HepG2 (cell line): ENCODE measurements at regions not wholly inside any gene's neighbourhood (a gene's known extent, or its start where the extent isn't known, plus 50 kb on each side); places are given as distances from the start of the nearest gene placed in this dataset.
A peak's percentile ranks its signal among the peaks of the same experiment; 100 is the strongest.

Source experiments
- EHMT2 ChIP-seq: fragments of 200-600 bp; sonication (generic); IDR thresholded peaks from 2 replicates; pipeline ENCODE4 v1.7.0; 2017; ENCODE audit warnings: antibody characterized with exemption, low read depth, low read length, borderline replicate concordance
- ERF ChIP-seq: IDR thresholded peaks from 2 replicates; pipeline ENCODE4 v1.6.1; 2018; ENCODE audit warnings: missing biosample characterization, missing genetic modification reagents
- KLF11 ChIP-seq: IDR thresholded peaks from 2 replicates; pipeline ENCODE4 v1.6.1; 2016; ENCODE audit warnings: missing compliant biosample characterization
- KLF6 ChIP-seq: IDR thresholded peaks from 2 replicates; pipeline ENCODE4 v1.8.0; 2016; ENCODE audit warnings: missing biosample characterization, missing genetic modification reagents
- KMT2B ChIP-seq: IDR thresholded peaks from 2 replicates; pipeline ENCODE4 v1.6.1; 2016; ENCODE audit warnings: missing genetic modification reagents, missing compliant biosample characterization
- MIER2 ChIP-seq: IDR thresholded peaks from 2 replicates; pipeline ENCODE4 v1.6.1; 2016; ENCODE audit warnings: missing biosample characterization, missing genetic modification reagents
- NAIF1 ChIP-seq: sonication (generic); formaldehyde crosslinking; IDR thresholded peaks from 2 replicates; pipeline ENCODE4 v1.5.0; 2020; ENCODE audit warnings: mild to moderate bottlenecking, missing genetic modification reagents, borderline replicate concordance
- NFIB ChIP-seq: sonication (generic); formaldehyde crosslinking; IDR thresholded peaks from 2 replicates; pipeline ENCODE4 v1.9.0; 2021; ENCODE audit warnings: missing genetic modification reagents, mild to moderate bottlenecking, borderline replicate concordance
- NKX3-1 ChIP-seq: sonication (generic); formaldehyde crosslinking; IDR thresholded peaks from 2 replicates; pipeline ENCODE4 v1.5.0; 2020; ENCODE audit warnings: missing genetic modification reagents
- RARA ChIP-seq: IDR thresholded peaks from 2 replicates; pipeline ENCODE4 v1.6.1; 2016; ENCODE audit warnings: missing genetic modification reagents, missing compliant biosample characterization
- REL ChIP-seq: sonication (generic); formaldehyde crosslinking; conservative IDR thresholded peaks from 2 replicates; pipeline ENCODE4 v1.8.0; 2022; ENCODE audit warnings: mild to moderate bottlenecking, missing genetic modification reagents, moderate library complexity
- REXO4 ChIP-seq: sonication (generic); formaldehyde crosslinking; IDR thresholded peaks from 2 replicates; pipeline ENCODE4 v1.8.0; 2022; ENCODE audit warnings: missing genetic modification reagents, mild to moderate bottlenecking, borderline replicate concordance
- TSC22D2 ChIP-seq: sonication (generic); formaldehyde crosslinking; IDR thresholded peaks from 2 replicates; pipeline ENCODE4 v1.5.1; 2020; ENCODE audit warnings: missing genetic modification reagents, mild to moderate bottlenecking, borderline replicate concordance
- WIZ ChIP-seq: sonication (generic); formaldehyde crosslinking; IDR thresholded peaks from 2 replicates; pipeline ENCODE4 v1.5.1; 2020; ENCODE audit warnings: mild to moderate bottlenecking, missing genetic modification reagents
- YEATS2 ChIP-seq: sonication (generic); formaldehyde crosslinking; IDR thresholded peaks from 2 replicates; pipeline ENCODE4 v1.4.0; 2020; ENCODE audit warnings: missing genetic modification reagents, borderline replicate concordance
- ZNF383 ChIP-seq: sonication (generic); formaldehyde crosslinking; IDR thresholded peaks from 2 replicates; pipeline ENCODE4 v1.4.0; 2020; ENCODE audit warnings: missing genetic modification reagents, mild to moderate bottlenecking, borderline replicate concordance
- ZNF441 ChIP-seq: sonication (generic); formaldehyde crosslinking; IDR thresholded peaks from 2 replicates; pipeline ENCODE4 v1.7.0; 2021; ENCODE audit warnings: missing genetic modification reagents, borderline replicate concordance
- ZSCAN12 ChIP-seq: sonication (generic); formaldehyde crosslinking; IDR thresholded peaks from 2 replicates; pipeline ENCODE4 v1.9.0; 2021; ENCODE audit warnings: mild to moderate bottlenecking, missing genetic modification reagents
- TF ChIP-seq, protein P1 (sequence below), 2 experiments: IDR thresholded peaks; 2 replicates each; pipeline ENCODE4 v1.6.1; 2011 to 2012; ENCODE audit warnings: low read length in 2 of 2, borderline replicate concordance in 1 of 2, low read depth in 1 of 2, mild to moderate bottlenecking in 1 of 2, moderate library complexity in 1 of 2
- TF ChIP-seq, protein P2 (sequence below): IDR thresholded peaks from 2 replicates; pipeline ENCODE4 v1.6.1; 2018; ENCODE audit warnings: missing genetic modification reagents
- TF ChIP-seq, protein P3 (sequence below): IDR thresholded peaks from 2 replicates; pipeline ENCODE4 v1.6.1; 2016
- TF ChIP-seq, protein P4 (sequence below): sonication (generic); formaldehyde crosslinking; IDR thresholded peaks from 2 replicates; pipeline ENCODE4 v1.4.0; 2020; ENCODE audit warnings: missing genetic modification reagents, borderline replicate concordance

DNA sequence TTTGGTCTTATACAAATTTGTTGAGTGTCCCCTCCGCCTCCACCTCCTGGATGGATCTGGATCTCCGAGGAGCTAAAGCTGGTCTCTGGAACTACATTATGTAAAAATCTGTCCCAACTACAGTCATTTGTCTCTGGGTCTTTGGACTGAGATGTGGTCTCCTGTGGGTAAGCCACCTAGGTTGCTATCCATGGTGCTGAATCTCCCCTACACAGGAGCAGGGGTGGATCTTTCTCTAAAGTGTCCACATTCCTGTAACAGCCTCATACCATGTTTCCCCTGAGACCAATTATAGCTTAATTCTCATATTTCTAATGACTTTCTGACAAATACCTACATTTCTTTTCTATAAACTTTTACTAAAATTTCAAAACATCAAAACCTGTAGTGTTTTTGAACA, 625.8 kb downstream of the TAFA4 start (continued):
- TF ChIP-seq ZSCAN12, result peak; percentile 69; the same call in 1 of the 2 replicates
- TF ChIP-seq, protein P1, sequence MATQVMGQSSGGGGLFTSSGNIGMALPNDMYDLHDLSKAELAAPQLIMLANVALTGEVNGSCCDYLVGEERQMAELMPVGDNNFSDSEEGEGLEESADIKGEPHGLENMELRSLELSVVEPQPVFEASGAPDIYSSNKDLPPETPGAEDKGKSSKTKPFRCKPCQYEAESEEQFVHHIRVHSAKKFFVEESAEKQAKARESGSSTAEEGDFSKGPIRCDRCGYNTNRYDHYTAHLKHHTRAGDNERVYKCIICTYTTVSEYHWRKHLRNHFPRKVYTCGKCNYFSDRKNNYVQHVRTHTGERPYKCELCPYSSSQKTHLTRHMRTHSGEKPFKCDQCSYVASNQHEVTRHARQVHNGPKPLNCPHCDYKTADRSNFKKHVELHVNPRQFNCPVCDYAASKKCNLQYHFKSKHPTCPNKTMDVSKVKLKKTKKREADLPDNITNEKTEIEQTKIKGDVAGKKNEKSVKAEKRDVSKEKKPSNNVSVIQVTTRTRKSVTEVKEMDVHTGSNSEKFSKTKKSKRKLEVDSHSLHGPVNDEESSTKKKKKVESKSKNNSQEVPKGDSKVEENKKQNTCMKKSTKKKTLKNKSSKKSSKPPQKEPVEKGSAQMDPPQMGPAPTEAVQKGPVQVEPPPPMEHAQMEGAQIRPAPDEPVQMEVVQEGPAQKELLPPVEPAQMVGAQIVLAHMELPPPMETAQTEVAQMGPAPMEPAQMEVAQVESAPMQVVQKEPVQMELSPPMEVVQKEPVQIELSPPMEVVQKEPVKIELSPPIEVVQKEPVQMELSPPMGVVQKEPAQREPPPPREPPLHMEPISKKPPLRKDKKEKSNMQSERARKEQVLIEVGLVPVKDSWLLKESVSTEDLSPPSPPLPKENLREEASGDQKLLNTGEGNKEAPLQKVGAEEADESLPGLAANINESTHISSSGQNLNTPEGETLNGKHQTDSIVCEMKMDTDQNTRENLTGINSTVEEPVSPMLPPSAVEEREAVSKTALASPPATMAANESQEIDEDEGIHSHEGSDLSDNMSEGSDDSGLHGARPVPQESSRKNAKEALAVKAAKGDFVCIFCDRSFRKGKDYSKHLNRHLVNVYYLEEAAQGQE (IDR thresholded peaks at IDR 0.05; ENCODE audit: borderline replicate concordance in 1 of 2, low read depth in 1 of 2, low read length in 2 of 2), result peak; percentile 77 to 99
- TF ChIP-seq WIZ (CRISPR knock-in tag), result peak; percentile 84; the same call in 1 of the 2 replicates
- peak; percentile 93 for TF ChIP-seq EHMT2
- TF ChIP-seq NAIF1 (CRISPR knock-in tag), result no peak
- TF ChIP-seq KMT2B (CRISPR knock-in tag), result 0 out of 2 replicates have a peak, but pooled peaks have one; percentile 35
- 0 out of 2 replicates have a peak, but pooled peaks have one; percentile 35 for TF ChIP-seq KLF6
- peak; percentile 83; the same call in 1 of the 2 replicates for TF ChIP-seq ZNF441 (CRISPR knock-in tag)
- no peak for TF ChIP-seq REL (CRISPR knock-in tag)
- TF ChIP-seq, protein P2, sequence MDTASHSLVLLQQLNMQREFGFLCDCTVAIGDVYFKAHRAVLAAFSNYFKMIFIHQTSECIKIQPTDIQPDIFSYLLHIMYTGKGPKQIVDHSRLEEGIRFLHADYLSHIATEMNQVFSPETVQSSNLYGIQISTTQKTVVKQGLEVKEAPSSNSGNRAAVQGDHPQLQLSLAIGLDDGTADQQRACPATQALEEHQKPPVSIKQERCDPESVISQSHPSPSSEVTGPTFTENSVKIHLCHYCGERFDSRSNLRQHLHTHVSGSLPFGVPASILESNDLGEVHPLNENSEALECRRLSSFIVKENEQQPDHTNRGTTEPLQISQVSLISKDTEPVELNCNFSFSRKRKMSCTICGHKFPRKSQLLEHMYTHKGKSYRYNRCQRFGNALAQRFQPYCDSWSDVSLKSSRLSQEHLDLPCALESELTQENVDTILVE (CRISPR knock-in tag), result peak; percentile 71; the same call in 1 of the 2 replicates
- 0 out of 2 replicates have a peak, but pooled peaks have one; percentile 41 for TF ChIP-seq KLF11
- no peak for TF ChIP-seq REXO4 (CRISPR knock-in tag)
- peak; percentile 49; the same call in 1 of the 2 replicates for TF ChIP-seq ERF (CRISPR knock-in tag)
- TF ChIP-seq, protein P3, sequence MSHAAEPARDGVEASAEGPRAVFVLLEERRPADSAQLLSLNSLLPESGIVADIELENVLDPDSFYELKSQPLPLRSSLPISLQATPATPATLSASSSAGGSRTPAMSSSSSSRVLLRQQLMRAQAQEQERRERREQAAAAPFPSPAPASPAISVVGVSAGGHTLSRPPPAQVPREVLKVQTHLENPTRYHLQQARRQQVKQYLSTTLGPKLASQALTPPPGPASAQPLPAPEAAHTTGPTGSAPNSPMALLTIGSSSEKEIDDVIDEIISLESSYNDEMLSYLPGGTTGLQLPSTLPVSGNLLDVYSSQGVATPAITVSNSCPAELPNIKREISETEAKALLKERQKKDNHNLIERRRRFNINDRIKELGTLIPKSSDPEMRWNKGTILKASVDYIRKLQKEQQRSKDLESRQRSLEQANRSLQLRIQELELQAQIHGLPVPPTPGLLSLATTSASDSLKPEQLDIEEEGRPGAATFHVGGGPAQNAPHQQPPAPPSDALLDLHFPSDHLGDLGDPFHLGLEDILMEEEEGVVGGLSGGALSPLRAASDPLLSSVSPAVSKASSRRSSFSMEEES (CRISPR knock-in tag), result 0 out of 2 replicates have a peak, but pooled peaks have one; percentile 20
- 0 out of 2 replicates have a peak, but pooled peaks have one; percentile 73 for TF ChIP-seq TSC22D2
- TF ChIP-seq NFIB (CRISPR knock-in tag), result no peak
- TF ChIP-seq NKX3-1 (CRISPR knock-in tag), result 0 out of 2 replicates have a peak, but pooled peaks have one; percentile 46
- TF ChIP-seq, protein P4, sequence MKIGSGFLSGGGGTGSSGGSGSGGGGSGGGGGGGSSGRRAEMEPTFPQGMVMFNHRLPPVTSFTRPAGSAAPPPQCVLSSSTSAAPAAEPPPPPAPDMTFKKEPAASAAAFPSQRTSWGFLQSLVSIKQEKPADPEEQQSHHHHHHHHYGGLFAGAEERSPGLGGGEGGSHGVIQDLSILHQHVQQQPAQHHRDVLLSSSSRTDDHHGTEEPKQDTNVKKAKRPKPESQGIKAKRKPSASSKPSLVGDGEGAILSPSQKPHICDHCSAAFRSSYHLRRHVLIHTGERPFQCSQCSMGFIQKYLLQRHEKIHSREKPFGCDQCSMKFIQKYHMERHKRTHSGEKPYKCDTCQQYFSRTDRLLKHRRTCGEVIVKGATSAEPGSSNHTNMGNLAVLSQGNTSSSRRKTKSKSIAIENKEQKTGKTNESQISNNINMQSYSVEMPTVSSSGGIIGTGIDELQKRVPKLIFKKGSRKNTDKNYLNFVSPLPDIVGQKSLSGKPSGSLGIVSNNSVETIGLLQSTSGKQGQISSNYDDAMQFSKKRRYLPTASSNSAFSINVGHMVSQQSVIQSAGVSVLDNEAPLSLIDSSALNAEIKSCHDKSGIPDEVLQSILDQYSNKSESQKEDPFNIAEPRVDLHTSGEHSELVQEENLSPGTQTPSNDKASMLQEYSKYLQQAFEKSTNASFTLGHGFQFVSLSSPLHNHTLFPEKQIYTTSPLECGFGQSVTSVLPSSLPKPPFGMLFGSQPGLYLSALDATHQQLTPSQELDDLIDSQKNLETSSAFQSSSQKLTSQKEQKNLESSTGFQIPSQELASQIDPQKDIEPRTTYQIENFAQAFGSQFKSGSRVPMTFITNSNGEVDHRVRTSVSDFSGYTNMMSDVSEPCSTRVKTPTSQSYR (CRISPR knock-in tag), result 0 out of 2 replicates have a peak, but pooled peaks have one; percentile 22
- TF ChIP-seq ZNF383 (CRISPR knock-in tag), result no peak
- TF ChIP-seq MIER2 (CRISPR knock-in tag), result peak; percentile 97
- TF ChIP-seq RARA (CRISPR knock-in tag), result 0 out of 2 replicates have a peak, but pooled peaks have one; percentile 12
- TF ChIP-seq YEATS2 (CRISPR knock-in tag), result no peak
